GM23338 (cell line): ENCODE measurements at regions not wholly inside any gene's neighbourhood (a gene's known extent, or its start where the extent isn't known, plus 50 kb on each side); places are given as distances from the start of the nearest gene placed in this dataset.
A peak's percentile ranks its signal among the peaks of the same experiment; 100 is the strongest.

Source experiments
- ATAC-seq: fragments of 200-7000 bp; cut with Tn5 transposase; 3 replicates; pipeline ENCODE4 v1.9.1; 2020
- DNase-seq: peaks from one replicate; pipeline ENCODE4 v3.0.0-alpha.2; 2015; ENCODE audit warnings: low spot score
- H2AFZ ChIP-seq: fragments of 200-600 bp; sonication (generic); 2 replicates; pipeline ENCODE4 v1.8.0; 2016; ENCODE audit warnings: antibody characterized with exemption, mild to moderate bottlenecking, moderate library complexity
- H3F3A ChIP-seq: fragments of 200-600 bp; sonication (generic); replicated peaks from 2 replicates; pipeline ENCODE4 v1.8.0; 2017; ENCODE audit warnings: antibody characterized with exemption, mixed run types, low read depth
- H3K27ac ChIP-seq: fragments of 200-600 bp; sonication (generic); 2 replicates; pipeline ENCODE4 v1.6.1; 2016; ENCODE audit warnings: low read depth
- H3K27me3 ChIP-seq: fragments of 200-600 bp; sonication (generic); 2 replicates; pipeline ENCODE4 v1.8.0; 2016; ENCODE audit warnings: mild to moderate bottlenecking, mixed run types, moderate library complexity; ENCODE audit not compliant: insufficient read depth
- H3K36me3 ChIP-seq: fragments of 200-600 bp; sonication (generic); 2 replicates; pipeline ENCODE4 v1.8.0; 2016; ENCODE audit warnings: mild to moderate bottlenecking; ENCODE audit not compliant: insufficient read depth
- H3K4me1 ChIP-seq: fragments of 200-600 bp; sonication (generic); 2 replicates; pipeline ENCODE4 v1.8.0; 2016; ENCODE audit warnings: mild to moderate bottlenecking, moderate library complexity; ENCODE audit not compliant: insufficient read depth
- H3K4me2 ChIP-seq: fragments of 200-600 bp; sonication (generic); 2 replicates; pipeline ENCODE4 v1.7.1; 2017; ENCODE audit warnings: mixed run types
- H3K4me3 ChIP-seq: fragments of 200-600 bp; sonication (generic); 2 replicates; pipeline ENCODE4 v1.6.1; 2016; ENCODE audit warnings: mixed run types
- H3K79me2 ChIP-seq: fragments of 200-600 bp; sonication (generic); replicated peaks from 2 replicates; pipeline ENCODE4 v1.8.0; 2017; ENCODE audit warnings: mild to moderate bottlenecking; ENCODE audit not compliant: insufficient read depth
- H3K9me2 ChIP-seq: fragments of 200-600 bp; sonication (generic); 2 replicates; pipeline ENCODE4 v1.8.0; 2017; ENCODE audit not compliant: insufficient read depth
- H4K20me1 ChIP-seq: fragments of 200-600 bp; sonication (generic); replicated peaks from 2 replicates; pipeline ENCODE4 v1.8.0; 2017; ENCODE audit warnings: mild to moderate bottlenecking; ENCODE audit not compliant: insufficient read depth
- H3K27ac Mint-ChIP-seq: 2 replicates; pipeline ENCODE4 v1.8.0; 2020; ENCODE audit warnings: inconsistent platforms, mild to moderate bottlenecking, moderate library complexity, mixed read lengths
- H3K27me3 Mint-ChIP-seq: 3 replicates; pipeline ENCODE4 v1.8.0; 2022; ENCODE audit warnings: low read depth, mild to moderate bottlenecking, moderate library complexity, mixed read lengths, inconsistent platforms; ENCODE audit not compliant: insufficient read depth, poor library complexity
- H3K36me3 Mint-ChIP-seq: 3 replicates; pipeline ENCODE4 v1.8.0; 2021; ENCODE audit warnings: low read depth, mild to moderate bottlenecking, inconsistent platforms, moderate library complexity, mixed read lengths
- H3K4me1 Mint-ChIP-seq: 3 replicates; pipeline ENCODE4 v1.8.0; 2020; ENCODE audit warnings: mild to moderate bottlenecking, inconsistent platforms, mixed read lengths
- H3K4me3 Mint-ChIP-seq: 3 replicates; pipeline ENCODE4 v1.8.0; 2021; ENCODE audit warnings: moderate library complexity, mild to moderate bottlenecking, inconsistent platforms, mixed read lengths
- H3K9me3 Mint-ChIP-seq: 3 replicates; pipeline ENCODE4 v1.8.0; 2020; ENCODE audit warnings: moderate library complexity, mild to moderate bottlenecking, inconsistent platforms, mixed read lengths
- EZH2 ChIP-seq: fragments of 200-600 bp; sonication (generic); IDR thresholded peaks from one replicate; pipeline ENCODE4 v1.8.0; 2017; ENCODE audit warnings: antibody characterized with exemption, mild to moderate bottlenecking, low read depth; ENCODE audit not compliant: unreplicated experiment
- EZH2phosphoT487 ChIP-seq: fragments of 200-600 bp; sonication (generic); IDR thresholded peaks from one replicate; pipeline ENCODE4 v1.8.1; 2018; ENCODE audit warnings: antibody characterized with exemption; ENCODE audit not compliant: unreplicated experiment
- JUNB ChIP-seq: IDR thresholded peaks from one replicate; pipeline ENCODE4 v1.6.1; 2016; ENCODE audit warnings: antibody characterized with exemption; ENCODE audit not compliant: unreplicated experiment
- ZNF331 ChIP-seq: fragments of 250-450 bp; sonication (Bioruptor Pico); IDR thresholded peaks from 2 replicates; pipeline ENCODE4 v1.5.0; 2020; ENCODE audit warnings: low read depth, mild to moderate bottlenecking, moderate library complexity
- TF ChIP-seq, protein P1 (sequence below): IDR thresholded peaks from one replicate; pipeline ENCODE4 v1.6.1; 2018; ENCODE audit warnings: antibody characterized with exemption; ENCODE audit not compliant: unreplicated experiment
- TF ChIP-seq, protein P2 (sequence below): fragments of 250-450 bp; sonication (Bioruptor Pico); IDR thresholded peaks from 2 replicates; pipeline ENCODE4 v1.5.0; 2020; ENCODE audit warnings: mild to moderate bottlenecking, moderate library complexity

DNA sequence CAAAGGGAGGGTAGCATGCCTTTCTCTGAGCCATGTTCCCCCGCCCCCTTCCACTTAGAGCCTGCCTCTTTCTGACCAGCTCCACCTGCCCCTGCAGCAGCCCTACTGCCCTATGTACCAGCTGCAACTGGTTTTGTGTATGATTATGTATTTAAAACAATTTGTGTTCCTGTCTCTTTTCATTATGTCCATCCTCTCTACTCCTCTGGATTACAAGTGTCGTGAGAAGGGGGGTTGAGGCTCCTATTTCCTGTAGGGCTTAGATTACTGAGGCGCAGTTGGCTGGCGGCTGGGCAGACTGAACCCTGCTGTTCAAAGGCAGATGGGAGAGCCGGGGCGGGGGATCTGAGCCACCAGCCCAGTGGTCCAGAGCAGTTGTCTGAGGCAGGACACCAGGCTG lies 213.3 kb downstream of the KCNRG start:
- Mint-ChIP-seq H3K27ac (peak overlapping the region; percentile 2; the same call in 1 of the 2 replicates), H3K36me3 (peaks cover 9% of the 10 kb centered on the region)
- no peak for DNase-seq

More for the DNA sequence above, 213.3 kb downstream of the KCNRG start:
- no peak overlapping the region for H3K4me2 ChIP-seq
- 0 out of 2 replicates have a peak, but pooled peaks cover 5% of the 10 kb centered on the region for H3K9me2 ChIP-seq
- no peak overlapping the region for H3K4me3 ChIP-seq
- H3K9me3 Mint-ChIP-seq: peaks cover 8% of the 10 kb centered on the region
- peaks cover 17% of the 10 kb centered on the region for H3K4me1 Mint-ChIP-seq
- no peak overlapping the region for H2AFZ ChIP-seq
- H3K27ac ChIP-seq: no peak overlapping the region
- TF ChIP-seq ZNF331 (no peak), EZH2 (no peak), EZH2phosphoT487 (no peak), JUNB (no peak)
- TF ChIP-seq, protein P1, sequence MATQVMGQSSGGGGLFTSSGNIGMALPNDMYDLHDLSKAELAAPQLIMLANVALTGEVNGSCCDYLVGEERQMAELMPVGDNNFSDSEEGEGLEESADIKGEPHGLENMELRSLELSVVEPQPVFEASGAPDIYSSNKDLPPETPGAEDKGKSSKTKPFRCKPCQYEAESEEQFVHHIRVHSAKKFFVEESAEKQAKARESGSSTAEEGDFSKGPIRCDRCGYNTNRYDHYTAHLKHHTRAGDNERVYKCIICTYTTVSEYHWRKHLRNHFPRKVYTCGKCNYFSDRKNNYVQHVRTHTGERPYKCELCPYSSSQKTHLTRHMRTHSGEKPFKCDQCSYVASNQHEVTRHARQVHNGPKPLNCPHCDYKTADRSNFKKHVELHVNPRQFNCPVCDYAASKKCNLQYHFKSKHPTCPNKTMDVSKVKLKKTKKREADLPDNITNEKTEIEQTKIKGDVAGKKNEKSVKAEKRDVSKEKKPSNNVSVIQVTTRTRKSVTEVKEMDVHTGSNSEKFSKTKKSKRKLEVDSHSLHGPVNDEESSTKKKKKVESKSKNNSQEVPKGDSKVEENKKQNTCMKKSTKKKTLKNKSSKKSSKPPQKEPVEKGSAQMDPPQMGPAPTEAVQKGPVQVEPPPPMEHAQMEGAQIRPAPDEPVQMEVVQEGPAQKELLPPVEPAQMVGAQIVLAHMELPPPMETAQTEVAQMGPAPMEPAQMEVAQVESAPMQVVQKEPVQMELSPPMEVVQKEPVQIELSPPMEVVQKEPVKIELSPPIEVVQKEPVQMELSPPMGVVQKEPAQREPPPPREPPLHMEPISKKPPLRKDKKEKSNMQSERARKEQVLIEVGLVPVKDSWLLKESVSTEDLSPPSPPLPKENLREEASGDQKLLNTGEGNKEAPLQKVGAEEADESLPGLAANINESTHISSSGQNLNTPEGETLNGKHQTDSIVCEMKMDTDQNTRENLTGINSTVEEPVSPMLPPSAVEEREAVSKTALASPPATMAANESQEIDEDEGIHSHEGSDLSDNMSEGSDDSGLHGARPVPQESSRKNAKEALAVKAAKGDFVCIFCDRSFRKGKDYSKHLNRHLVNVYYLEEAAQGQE: no peak
- TF ChIP-seq, protein P2, sequence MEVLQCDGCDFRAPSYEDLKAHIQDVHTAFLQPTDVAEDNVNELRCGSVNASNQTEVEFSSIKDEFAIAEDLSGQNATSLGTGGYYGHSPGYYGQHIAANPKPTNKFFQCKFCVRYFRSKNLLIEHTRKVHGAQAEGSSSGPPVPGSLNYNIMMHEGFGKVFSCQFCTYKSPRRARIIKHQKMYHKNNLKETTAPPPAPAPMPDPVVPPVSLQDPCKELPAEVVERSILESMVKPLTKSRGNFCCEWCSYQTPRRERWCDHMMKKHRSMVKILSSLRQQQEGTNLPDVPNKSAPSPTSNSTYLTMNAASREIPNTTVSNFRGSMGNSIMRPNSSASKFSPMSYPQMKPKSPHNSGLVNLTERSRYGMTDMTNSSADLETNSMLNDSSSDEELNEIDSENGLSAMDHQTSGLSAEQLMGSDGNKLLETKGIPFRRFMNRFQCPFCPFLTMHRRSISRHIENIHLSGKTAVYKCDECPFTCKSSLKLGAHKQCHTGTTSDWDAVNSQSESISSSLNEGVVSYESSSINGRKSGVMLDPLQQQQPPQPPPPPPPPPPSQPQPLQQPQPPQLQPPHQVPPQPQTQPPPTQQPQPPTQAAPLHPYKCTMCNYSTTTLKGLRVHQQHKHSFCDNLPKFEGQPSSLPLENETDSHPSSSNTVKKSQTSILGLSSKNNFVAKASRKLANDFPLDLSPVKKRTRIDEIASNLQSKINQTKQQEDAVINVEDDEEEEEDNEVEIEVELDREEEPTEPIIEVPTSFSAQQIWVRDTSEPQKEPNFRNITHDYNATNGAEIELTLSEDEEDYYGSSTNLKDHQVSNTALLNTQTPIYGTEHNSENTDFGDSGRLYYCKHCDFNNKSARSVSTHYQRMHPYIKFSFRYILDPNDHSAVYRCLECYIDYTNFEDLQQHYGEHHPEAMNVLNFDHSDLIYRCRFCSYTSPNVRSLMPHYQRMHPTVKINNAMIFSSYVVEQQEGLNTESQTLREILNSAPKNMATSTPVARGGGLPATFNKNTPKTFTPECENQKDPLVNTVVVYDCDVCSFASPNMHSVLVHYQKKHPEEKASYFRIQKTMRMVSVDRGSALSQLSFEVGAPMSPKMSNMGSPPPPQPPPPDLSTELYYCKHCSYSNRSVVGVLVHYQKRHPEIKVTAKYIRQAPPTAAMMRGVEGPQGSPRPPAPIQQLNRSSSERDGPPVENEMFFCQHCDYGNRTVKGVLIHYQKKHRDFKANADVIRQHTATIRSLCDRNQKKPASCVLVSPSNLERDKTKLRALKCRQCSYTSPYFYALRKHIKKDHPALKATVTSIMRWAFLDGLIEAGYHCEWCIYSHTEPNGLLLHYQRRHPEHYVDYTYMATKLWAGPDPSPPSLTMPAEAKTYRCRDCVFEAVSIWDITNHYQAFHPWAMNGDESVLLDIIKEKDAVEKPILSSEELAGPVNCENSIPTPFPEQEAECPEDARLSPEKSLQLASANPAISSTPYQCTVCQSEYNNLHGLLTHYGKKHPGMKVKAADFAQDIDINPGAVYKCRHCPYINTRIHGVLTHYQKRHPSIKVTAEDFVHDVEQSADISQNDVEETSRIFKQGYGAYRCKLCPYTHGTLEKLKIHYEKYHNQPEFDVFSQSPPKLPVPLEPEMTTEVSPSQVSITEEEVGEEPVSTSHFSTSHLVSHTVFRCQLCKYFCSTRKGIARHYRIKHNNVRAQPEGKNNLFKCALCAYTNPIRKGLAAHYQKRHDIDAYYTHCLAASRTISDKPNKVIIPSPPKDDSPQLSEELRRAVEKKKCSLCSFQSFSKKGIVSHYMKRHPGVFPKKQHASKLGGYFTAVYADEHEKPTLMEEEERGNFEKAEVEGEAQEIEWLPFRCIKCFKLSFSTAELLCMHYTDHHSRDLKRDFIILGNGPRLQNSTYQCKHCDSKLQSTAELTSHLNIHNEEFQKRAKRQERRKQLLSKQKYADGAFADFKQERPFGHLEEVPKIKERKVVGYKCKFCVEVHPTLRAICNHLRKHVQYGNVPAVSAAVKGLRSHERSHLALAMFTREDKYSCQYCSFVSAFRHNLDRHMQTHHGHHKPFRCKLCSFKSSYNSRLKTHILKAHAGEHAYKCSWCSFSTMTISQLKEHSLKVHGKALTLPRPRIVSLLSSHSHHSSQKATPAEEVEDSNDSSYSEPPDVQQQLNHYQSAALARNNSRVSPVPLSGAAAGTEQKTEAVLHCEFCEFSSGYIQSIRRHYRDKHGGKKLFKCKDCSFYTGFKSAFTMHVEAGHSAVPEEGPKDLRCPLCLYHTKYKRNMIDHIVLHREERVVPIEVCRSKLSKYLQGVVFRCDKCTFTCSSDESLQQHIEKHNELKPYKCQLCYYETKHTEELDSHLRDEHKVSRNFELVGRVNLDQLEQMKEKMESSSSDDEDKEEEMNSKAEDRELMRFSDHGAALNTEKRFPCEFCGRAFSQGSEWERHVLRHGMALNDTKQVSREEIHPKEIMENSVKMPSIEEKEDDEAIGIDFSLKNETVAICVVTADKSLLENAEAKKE (CRISPR knock-in tag): no peak
- no peaks in the 10 kb centered on the region for H3F3A ChIP-seq
- peaks cover 2% of the 10 kb centered on the region for H3K27me3 Mint-ChIP-seq
- H3K27me3 ChIP-seq: no peaks in the 10 kb centered on the region
- ATAC-seq: peak; percentile 71
- H3K4me1 ChIP-seq: peaks cover 8% of the 10 kb centered on the region
- H3K4me3 Mint-ChIP-seq: no peak overlapping the region
- no peaks in the 10 kb centered on the region for H3K36me3 ChIP-seq
- H4K20me1 ChIP-seq: no peaks in the 10 kb centered on the region
- H3K79me2 ChIP-seq: no peaks in the 10 kb centered on the region
